ENCODE measurements at regions not wholly inside any gene's neighbourhood (a gene's known extent, or its start where the extent isn't known, plus 50 kb on each side); places are given as distances from the start of the nearest gene placed in this dataset.
"Not testable (repeated sequence)": the region's sequence is repeated elsewhere in the genome, so short reads cannot be mapped to it uniquely, and the experiment has no call there.

DNA sequence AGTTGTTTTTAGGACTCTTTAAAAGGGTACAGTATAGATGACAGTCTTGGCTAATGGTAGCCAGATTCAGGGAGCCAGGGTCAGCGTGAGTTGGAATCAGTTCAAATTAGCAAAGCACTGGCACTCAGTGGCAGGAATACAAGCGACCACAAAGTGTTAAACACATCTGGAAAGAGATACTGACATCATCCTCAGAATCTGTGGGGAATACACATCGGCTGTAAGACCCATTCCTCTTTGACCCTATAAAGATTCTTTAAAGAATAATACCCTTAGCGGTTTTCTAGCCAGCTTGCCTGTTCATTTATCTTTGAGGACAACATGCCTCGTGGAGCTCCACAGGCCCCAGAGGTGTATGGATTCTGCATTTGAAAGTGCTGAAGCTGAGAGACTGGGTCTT lies 139.1 kb downstream of the RALA start:
- TF ChIP-seq, protein P1, sequence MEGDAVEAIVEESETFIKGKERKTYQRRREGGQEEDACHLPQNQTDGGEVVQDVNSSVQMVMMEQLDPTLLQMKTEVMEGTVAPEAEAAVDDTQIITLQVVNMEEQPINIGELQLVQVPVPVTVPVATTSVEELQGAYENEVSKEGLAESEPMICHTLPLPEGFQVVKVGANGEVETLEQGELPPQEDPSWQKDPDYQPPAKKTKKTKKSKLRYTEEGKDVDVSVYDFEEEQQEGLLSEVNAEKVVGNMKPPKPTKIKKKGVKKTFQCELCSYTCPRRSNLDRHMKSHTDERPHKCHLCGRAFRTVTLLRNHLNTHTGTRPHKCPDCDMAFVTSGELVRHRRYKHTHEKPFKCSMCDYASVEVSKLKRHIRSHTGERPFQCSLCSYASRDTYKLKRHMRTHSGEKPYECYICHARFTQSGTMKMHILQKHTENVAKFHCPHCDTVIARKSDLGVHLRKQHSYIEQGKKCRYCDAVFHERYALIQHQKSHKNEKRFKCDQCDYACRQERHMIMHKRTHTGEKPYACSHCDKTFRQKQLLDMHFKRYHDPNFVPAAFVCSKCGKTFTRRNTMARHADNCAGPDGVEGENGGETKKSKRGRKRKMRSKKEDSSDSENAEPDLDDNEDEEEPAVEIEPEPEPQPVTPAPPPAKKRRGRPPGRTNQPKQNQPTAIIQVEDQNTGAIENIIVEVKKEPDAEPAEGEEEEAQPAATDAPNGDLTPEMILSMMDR (IDR thresholded peaks at IDR 0.05; ENCODE audit: low read length) = not testable (repeated sequence)
- not testable (repeated sequence) for TF ChIP-seq EZH2 (IDR thresholded peaks at IDR 0.05; ENCODE audit: borderline replicate concordance, low read length)

Data from OCI-LY1 (cell line).